Skeletal muscle satellite cell (primary cell): ENCODE measurements at regions not wholly inside any gene's neighbourhood (a gene's known extent, or its start where the extent isn't known, plus 50 kb on each side); places are given as distances from the start of the nearest gene placed in this dataset.

ENCODE experiments used
- H3K27me3 ChIP-seq: 2 replicates; pipeline ENCODE4 v1.7.0; 2013; ENCODE audit warnings: low read length; ENCODE audit not compliant: control insufficient read depth, insufficient read depth
- H3K36me3 ChIP-seq: 2 replicates; pipeline ENCODE4 v1.7.0; 2013; ENCODE audit warnings: mild to moderate bottlenecking, control low read depth, low read length; ENCODE audit not compliant: insufficient read depth
- H3K4me1 ChIP-seq: 2 replicates; pipeline ENCODE4 v1.7.0; 2013; ENCODE audit warnings: low read length; ENCODE audit not compliant: control insufficient read depth, insufficient read depth
- H3K4me2 ChIP-seq: 2 replicates; pipeline ENCODE4 v1.7.0; 2013; ENCODE audit warnings: mild to moderate bottlenecking, low read length
- H3K4me3 ChIP-seq: 2 replicates; pipeline ENCODE4 v1.7.0; 2013; ENCODE audit warnings: low read length
- H3K9ac ChIP-seq: 2 replicates; pipeline ENCODE4 v1.7.0; 2013; ENCODE audit warnings: mild to moderate bottlenecking, low read depth, low read length, moderate library complexity
- H3K9me3 ChIP-seq: replicated peaks from 2 replicates; pipeline ENCODE4 v1.7.0; 2013; ENCODE audit warnings: mild to moderate bottlenecking, control low read depth, low read length

DNA sequence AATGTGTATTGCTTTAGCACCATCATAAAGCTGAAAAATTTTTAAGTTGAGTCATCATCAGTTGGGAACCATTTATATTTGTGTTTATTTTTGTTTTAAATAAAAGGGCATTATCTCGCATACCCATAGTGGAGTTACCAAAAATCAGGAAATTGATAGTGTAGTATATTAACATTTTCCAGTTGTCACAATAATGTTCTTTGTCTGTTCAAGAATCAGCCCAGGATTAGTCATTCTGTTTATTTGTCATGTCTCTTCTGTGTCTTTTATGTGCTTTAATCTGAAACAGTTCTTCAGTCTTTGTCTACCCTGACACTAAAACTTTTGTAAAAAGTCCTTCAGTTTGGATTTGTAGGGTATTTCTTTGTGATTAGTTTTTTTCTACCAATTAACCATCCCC, 827.8 kb upstream of the ZWINT start:
- no peaks in the 10 kb centered on the region for H3K36me3 ChIP-seq
- H3K9me3 ChIP-seq = peaks cover 3% of the 10 kb centered on the region
- no peaks in the 10 kb centered on the region for H3K27me3 ChIP-seq
- H3K9ac ChIP-seq = no peak overlapping the region
- no peak overlapping the region for H3K4me2 ChIP-seq
- H3K4me3 ChIP-seq = no peak overlapping the region
- H3K4me1 ChIP-seq = no peaks in the 10 kb centered on the region

DNA sequence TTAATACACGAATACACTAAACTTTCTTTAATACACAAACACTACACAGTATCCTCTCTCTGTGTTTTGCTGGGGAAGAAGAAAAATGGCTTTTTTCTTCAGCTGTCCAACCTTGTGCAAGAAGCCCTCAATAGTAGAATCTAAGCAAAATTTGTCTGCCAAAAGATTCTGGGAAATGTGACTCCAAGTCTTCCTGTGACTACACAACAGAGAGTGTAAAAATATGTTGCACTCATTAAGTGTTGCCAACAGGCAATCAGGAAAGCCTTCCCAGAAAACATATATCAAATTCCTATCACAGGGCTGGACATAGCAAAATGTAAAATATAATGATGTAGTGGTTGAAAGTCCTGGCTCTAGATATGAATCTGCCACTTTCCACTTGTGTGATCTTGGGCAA, 825.1 kb upstream of the ZWINT start:
- Histone ChIP-seq H3K4me1 (no peaks in the 10 kb centered on the region), H3K9me3 (peaks cover 3% of the 10 kb centered on the region), H3K9ac (no peak overlapping the region), H3K4me3 (no peak overlapping the region), H3K27me3 (no peaks in the 10 kb centered on the region), H3K36me3 (no peaks in the 10 kb centered on the region), H3K4me2 (no peak overlapping the region)

DNA sequence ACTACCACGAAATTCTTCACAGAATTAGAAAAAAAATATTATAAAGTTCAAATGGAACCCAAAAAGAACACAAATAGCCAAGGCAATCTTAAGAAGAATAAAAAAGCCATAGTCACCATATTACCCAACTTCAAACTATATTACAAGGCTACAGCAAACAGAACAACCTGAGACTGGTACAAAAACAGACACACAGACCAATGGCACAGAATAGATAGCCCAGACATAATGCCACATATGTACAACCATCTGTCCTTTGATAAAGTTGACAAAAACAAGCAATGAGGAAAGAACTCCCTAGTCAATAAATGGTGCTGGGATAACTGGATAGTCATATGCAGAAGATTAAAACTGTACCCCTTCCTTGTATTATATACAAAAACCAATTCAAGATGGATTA, 808.5 kb upstream of the ZWINT start:
- Histone ChIP-seq H3K9me3 (no peaks in the 10 kb centered on the region), H3K27me3 (no peaks in the 10 kb centered on the region), H3K4me1 (no peaks in the 10 kb centered on the region), H3K4me2 (no peak overlapping the region), H3K36me3 (no peaks in the 10 kb centered on the region), H3K4me3 (no peak overlapping the region), H3K9ac (no peak overlapping the region)

DNA sequence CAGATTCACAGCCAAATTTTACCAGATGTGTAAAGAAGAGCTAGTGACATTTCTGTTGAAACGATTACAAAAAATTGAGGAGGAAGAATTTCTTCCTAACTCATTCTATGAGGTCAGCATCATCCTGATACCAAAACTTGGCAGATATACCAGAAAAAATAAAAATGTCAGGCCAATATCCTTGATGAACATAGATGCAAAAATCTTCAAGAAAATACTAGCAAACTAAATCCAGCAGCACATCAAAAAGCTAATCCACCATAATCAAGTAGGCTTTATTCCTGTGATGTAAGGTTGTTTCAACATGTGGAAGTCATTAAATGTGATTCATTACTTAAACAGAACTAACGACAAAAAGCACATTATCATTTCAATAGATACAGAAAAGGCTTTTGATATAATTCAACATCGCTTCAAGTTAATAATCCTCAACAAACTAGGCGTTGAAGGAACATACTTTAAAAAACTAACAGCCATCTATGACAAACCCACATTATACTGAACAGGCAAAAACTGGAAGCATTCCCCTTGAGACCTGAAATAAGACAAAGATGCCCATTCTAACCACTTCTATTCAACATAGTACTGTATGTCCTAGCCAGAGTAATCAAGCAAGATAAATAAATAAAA, 807.7 kb upstream of the ZWINT start:
- no peak overlapping the region for H3K4me3 ChIP-seq
- no peaks in the 10 kb centered on the region for H3K36me3 ChIP-seq
- H3K27me3 ChIP-seq = no peaks in the 10 kb centered on the region
- H3K9me3 ChIP-seq = no peaks in the 10 kb centered on the region
- H3K4me1 ChIP-seq = no peaks in the 10 kb centered on the region
- H3K4me2 ChIP-seq = no peak overlapping the region
- H3K9ac ChIP-seq = no peak overlapping the region

DNA sequence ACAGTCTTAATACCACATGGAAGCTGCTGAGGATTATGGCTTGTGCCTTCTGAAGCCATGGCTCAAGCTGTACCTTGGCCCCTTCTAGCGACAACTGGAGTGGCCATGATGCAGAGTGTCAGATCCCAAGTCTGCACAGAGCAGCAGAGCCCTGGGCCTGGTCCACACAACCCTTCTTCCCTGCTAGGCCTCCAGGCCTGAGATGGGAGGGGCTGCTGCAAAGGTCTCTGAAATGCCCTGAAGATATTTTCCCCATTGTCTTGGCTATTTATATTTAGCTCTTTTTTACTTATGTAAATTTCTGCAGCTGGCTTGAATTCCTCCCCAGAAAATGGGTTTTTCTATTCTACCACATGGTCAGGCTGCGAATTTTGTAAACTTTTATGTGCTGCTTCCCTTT, 804.6 kb upstream of the ZWINT start:
- Histone ChIP-seq H3K9ac (no peak overlapping the region), H3K4me2 (no peak overlapping the region), H3K36me3 (no peaks in the 10 kb centered on the region)

DNA sequence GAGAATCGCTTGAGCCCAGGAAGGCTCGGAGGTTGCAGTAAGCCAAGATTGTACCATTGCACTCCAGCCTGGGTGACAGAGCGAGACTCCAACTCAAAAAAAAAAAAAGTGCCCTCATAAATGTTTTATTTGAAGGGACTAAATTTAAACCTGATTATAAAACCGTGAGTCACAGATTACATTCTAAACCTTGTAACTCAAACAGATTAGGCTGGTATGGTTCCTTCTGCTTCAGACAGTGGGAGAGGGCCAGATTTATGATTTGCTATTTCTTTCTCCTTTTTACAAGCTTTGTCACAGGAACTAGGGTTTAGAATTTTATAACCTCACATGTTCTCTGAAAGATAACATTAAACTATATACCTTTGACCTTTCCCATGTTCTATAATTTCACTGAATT, 801.2 kb upstream of the ZWINT start:
- Histone ChIP-seq H3K4me1 (no peaks in the 10 kb centered on the region), H3K4me3 (no peak overlapping the region), H3K9ac (no peak overlapping the region), H3K9me3 (no peaks in the 10 kb centered on the region), H3K4me2 (no peak overlapping the region), H3K27me3 (no peaks in the 10 kb centered on the region), H3K36me3 (no peaks in the 10 kb centered on the region)

More for the DNA sequence above, 804.6 kb upstream of the ZWINT start:
- no peaks in the 10 kb centered on the region for H3K9me3 ChIP-seq
- no peak overlapping the region for H3K4me3 ChIP-seq
- H3K4me1 ChIP-seq = no peaks in the 10 kb centered on the region
- no peaks in the 10 kb centered on the region for H3K27me3 ChIP-seq

DNA sequence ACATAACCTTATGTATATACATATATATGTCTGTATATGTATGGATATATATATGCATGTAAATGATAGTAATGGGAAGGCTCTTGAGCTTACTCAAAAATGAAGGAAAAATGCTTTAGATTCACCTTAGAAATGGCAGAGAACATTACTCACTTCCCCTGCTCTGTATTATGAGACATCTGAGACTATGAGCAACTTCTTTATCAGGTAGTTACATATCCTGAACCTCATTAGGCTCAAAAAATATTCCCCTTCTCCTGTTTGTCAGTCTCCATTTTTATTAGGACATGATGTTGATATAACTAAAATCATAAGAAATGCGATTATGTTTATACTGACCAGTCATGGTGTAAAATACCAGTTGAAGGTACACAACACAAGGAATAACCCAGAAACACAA, 800.1 kb upstream of the ZWINT start:
- H3K9me3 ChIP-seq = no peaks in the 10 kb centered on the region
- no peak overlapping the region for H3K4me2 ChIP-seq
- H3K27me3 ChIP-seq = no peaks in the 10 kb centered on the region
- no peaks in the 10 kb centered on the region for H3K36me3 ChIP-seq
- H3K4me1 ChIP-seq = no peaks in the 10 kb centered on the region
- no peak overlapping the region for H3K4me3 ChIP-seq
- no peak overlapping the region for H3K9ac ChIP-seq

DNA sequence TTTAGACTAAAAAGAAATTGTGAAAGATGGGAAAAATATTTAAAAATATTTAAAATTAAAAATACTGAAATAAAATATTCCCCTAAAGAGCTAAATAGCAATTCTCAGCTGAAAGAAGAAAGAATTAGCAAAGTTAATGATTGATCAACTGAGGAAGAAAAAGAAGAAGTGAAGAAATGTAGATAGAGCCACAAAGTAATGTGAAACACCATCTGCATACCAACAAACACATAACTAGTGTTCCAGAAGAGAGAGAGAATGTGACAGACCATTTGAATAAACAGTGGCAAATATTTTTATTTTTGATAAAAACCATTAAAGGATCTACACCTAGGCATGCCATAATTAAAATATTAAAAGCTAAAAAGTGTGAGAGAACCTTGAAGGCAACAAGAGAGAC, 784.5 kb upstream of the ZWINT start:
- no peaks in the 10 kb centered on the region for H3K9me3 ChIP-seq
- no peak overlapping the region for H3K4me2 ChIP-seq
- no peak overlapping the region for H3K4me3 ChIP-seq
- no peak overlapping the region for H3K9ac ChIP-seq
- H3K36me3 ChIP-seq = no peaks in the 10 kb centered on the region
- no peaks in the 10 kb centered on the region for H3K4me1 ChIP-seq
- H3K27me3 ChIP-seq = no peaks in the 10 kb centered on the region

DNA sequence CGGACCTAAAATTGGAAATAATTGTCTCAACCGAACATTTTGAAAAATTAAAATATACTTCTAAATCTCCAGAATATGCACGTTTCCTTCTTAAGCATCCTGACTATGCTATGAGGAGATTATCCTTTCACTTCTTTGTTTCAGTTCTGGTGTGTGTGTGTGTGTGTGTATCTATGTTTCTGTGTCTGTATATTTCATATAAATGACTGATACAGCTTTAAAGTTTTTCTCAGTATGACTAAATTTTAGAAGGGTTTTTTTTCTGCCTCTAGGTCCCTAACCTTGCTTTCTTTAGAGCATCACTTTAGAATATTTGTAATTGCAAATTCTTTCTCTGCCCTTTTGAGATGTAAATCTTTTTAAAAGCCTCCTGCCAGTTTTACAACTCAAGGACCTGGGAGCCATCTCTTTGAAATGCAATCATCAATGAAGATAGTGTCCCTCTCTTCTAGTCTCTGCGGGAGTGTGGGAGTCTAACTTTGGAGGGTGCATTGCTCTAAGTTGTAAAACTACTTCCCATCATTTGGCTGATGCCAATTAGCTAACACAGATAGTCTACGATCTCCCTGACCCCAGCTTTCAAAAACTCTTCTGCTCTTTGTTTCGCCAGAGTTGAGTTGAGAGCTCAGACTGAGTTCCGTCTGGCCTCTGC, 782.0 kb upstream of the ZWINT start:
- Histone ChIP-seq H3K27me3 (no peaks in the 10 kb centered on the region), H3K36me3 (no peaks in the 10 kb centered on the region), H3K9me3 (no peaks in the 10 kb centered on the region), H3K4me1 (no peaks in the 10 kb centered on the region), H3K9ac (no peak overlapping the region), H3K4me2 (no peak overlapping the region), H3K4me3 (no peak overlapping the region)

DNA sequence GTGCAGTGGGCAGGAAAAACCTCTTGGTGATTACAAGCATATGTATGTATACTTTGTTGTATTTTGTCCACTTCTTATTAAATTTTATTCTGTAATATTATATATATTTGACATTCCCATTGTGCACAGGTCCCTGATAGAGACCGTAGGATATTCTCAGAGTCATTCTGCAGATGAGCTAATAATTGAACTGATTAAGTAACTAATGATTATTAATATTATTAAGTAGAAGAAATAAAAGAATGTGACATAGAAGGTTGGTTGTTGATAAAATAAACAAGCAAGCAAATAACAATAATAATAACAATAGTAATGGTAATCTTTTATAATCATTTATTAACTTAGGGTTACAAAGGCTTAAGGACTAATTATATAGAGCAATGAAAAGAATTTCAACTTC, 780.6 kb upstream of the ZWINT start:
- H3K4me2 ChIP-seq = no peak overlapping the region
- no peaks in the 10 kb centered on the region for H3K9me3 ChIP-seq
- H3K27me3 ChIP-seq = no peaks in the 10 kb centered on the region
- H3K9ac ChIP-seq = no peak overlapping the region
- H3K4me1 ChIP-seq = no peaks in the 10 kb centered on the region
- H3K4me3 ChIP-seq = no peak overlapping the region
- H3K36me3 ChIP-seq = no peaks in the 10 kb centered on the region

DNA sequence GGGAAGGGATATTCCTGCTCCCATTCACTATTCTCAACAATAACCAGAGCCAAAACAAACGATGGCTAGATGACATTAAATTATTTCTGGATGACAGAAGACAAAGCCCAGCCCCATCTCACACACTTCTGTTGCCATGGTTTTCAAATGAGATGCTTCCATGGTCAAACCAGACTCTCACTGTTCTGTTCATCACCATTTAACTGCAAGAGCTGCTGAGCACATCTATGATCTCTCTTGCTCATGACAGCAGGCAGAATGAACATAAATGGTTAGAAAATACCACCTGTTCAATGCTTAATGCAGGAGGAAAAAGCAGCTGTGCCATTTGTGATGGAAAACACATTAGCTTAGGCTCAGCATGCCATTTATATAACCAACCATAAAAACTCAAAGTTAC, 758.6 kb upstream of the ZWINT start:
- Histone ChIP-seq H3K4me1 (no peaks in the 10 kb centered on the region), H3K9me3 (peaks cover 3% of the 10 kb centered on the region), H3K4me3 (no peak overlapping the region), H3K4me2 (no peak overlapping the region), H3K27me3 (no peaks in the 10 kb centered on the region), H3K36me3 (no peaks in the 10 kb centered on the region), H3K9ac (no peak overlapping the region)

DNA sequence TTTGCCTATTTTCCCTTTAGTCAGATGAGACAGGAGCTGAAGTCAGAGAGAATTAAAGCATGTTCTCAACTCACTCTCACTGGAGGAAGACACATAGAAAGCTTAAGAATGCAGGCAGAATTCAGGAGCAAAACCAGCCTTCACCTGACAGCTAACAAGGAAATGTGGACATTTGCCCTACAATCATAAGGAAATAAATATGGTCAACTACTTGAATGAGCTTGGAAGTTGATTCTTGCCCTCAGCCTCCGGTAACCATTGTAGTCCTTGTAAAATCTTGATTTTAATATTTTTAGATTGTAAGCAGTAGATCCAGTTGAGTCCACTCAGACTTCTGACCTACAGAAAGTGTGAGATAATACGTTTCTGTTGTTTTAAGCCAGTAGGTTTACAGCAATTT, 752.5 kb upstream of the ZWINT start:
- H3K27me3 ChIP-seq = no peaks in the 10 kb centered on the region
- H3K9me3 ChIP-seq = no peaks in the 10 kb centered on the region
- H3K4me3 ChIP-seq = no peak overlapping the region
- no peak overlapping the region for H3K4me2 ChIP-seq
- no peaks in the 10 kb centered on the region for H3K4me1 ChIP-seq
- no peaks in the 10 kb centered on the region for H3K36me3 ChIP-seq
- no peak overlapping the region for H3K9ac ChIP-seq
